ENCODE measurements at regions not wholly inside any gene's neighbourhood (a gene's known extent, or its start where the extent isn't known, plus 50 kb on each side); places are given as distances from the start of the nearest gene placed in this dataset.

GRCh38 chr10:109727436-109727835 lies 195.9 kb downstream of the XPNPEP1 start:
- ChIA-PET CTCF (no interaction called here), POLR2A (no interaction called here)
- H3K4me3 ChIP-seq (ENCODE audit: low read depth, low read length), result no peak overlapping the region
- TF ChIP-seq CTCF (IDR thresholded peaks at IDR 0.05; ENCODE audit: low read depth, low read length), result no peak
- DNase-seq (ENCODE audit: low read depth, low spot score), result no peak
- H3K27ac ChIP-seq (ENCODE audit: low read depth, low read length), result no peak overlapping the region
- H3K9me3 ChIP-seq (ENCODE audit: control insufficient read depth, insufficient read depth, low read length), result peaks cover 2% of the 10 kb centered on the region; the same call in 1 of the 2 replicates
- H3K27me3 ChIP-seq (ENCODE audit: control insufficient read depth, insufficient read depth, low read length), result no peaks in the 10 kb centered on the region

GRCh38 chr10:109726473-109726872 lies 196.8 kb downstream of the XPNPEP1 start:
- no peak for DNase-seq (ENCODE audit: low read depth, low spot score)
- CTCF ChIA-PET, result no interaction called here
- POLR2A ChIA-PET, result no interaction called here
- Histone ChIP-seq H3K4me3 (ENCODE audit: low read depth, low read length) (no peak overlapping the region), H3K9me3 (ENCODE audit: control insufficient read depth, insufficient read depth, low read length) (no peaks in the 10 kb centered on the region; the same call in 1 of the 2 replicates), H3K27me3 (ENCODE audit: control insufficient read depth, insufficient read depth, low read length) (no peaks in the 10 kb centered on the region), H3K27ac (ENCODE audit: low read depth, low read length) (no peak overlapping the region)
- TF ChIP-seq CTCF (IDR thresholded peaks at IDR 0.05; ENCODE audit: low read depth, low read length), result no peak

GRCh38 chr10:109723305-109723704 lies 200.0 kb downstream of the XPNPEP1 start:
- no peak for DNase-seq (ENCODE audit: low read depth, low spot score)
- TF ChIP-seq CTCF (IDR thresholded peaks at IDR 0.05; ENCODE audit: low read depth, low read length), result no peak
- CTCF ChIA-PET, result no interaction called here
- Histone ChIP-seq H3K4me3 (ENCODE audit: low read depth, low read length) (no peak overlapping the region), H3K9me3 (ENCODE audit: control insufficient read depth, insufficient read depth, low read length) (no peaks in the 10 kb centered on the region), H3K27me3 (ENCODE audit: control insufficient read depth, insufficient read depth, low read length) (no peaks in the 10 kb centered on the region), H3K27ac (ENCODE audit: low read depth, low read length) (no peak overlapping the region)
- POLR2A ChIA-PET, result no interaction called here

GRCh38 chr10:109721453-109722064 lies 201.8 kb downstream of the XPNPEP1 start:
- Histone ChIP-seq H3K9me3 (ENCODE audit: control insufficient read depth, insufficient read depth, low read length) (no peaks in the 10 kb centered on the region; the same call in 1 of the 2 replicates), H3K4me3 (ENCODE audit: low read depth, low read length) (no peak overlapping the region), H3K27me3 (ENCODE audit: control insufficient read depth, insufficient read depth, low read length) (no peaks in the 10 kb centered on the region), H3K27ac (ENCODE audit: low read depth, low read length) (no peak overlapping the region)
- no peak for DNase-seq (ENCODE audit: low read depth, low spot score)
- no peak for TF ChIP-seq CTCF (IDR thresholded peaks at IDR 0.05; ENCODE audit: low read depth, low read length)
- ChIA-PET CTCF (no interaction called here), POLR2A (no interaction called here)

GRCh38 chr10:109706026-109706560 lies 217.2 kb downstream of the XPNPEP1 start:
- Histone ChIP-seq H3K27ac (ENCODE audit: low read depth, low read length) (no peak overlapping the region), H3K27me3 (ENCODE audit: control insufficient read depth, insufficient read depth, low read length) (no peaks in the 10 kb centered on the region), H3K4me3 (ENCODE audit: low read depth, low read length) (no peak overlapping the region), H3K9me3 (ENCODE audit: control insufficient read depth, insufficient read depth, low read length) (peaks cover 4% of the 10 kb centered on the region; the same call in 1 of the 2 replicates)
- no peak for DNase-seq (ENCODE audit: low read depth, low spot score)
- TF ChIP-seq CTCF (IDR thresholded peaks at IDR 0.05; ENCODE audit: low read depth, low read length), result no peak
- ChIA-PET POLR2A (no interaction called here), CTCF (no interaction called here)
